Kidney epithelial cell (primary cell): ENCODE measurements at regions not wholly inside any gene's neighbourhood (a gene's known extent, or its start where the extent isn't known, plus 50 kb on each side); places are given as distances from the start of the nearest gene placed in this dataset.

Experiments
- DNase-seq: peaks from one replicate; pipeline ENCODE4 v3.0.0-alpha.2; 2010; ENCODE audit warnings: low read depth
- H3K27me3 ChIP-seq: 2 replicates; pipeline ENCODE4 v1.6.0; 2011; ENCODE audit warnings: low read length; ENCODE audit not compliant: control insufficient read depth, insufficient read depth
- H3K36me3 ChIP-seq: 2 replicates; pipeline ENCODE4 v1.5.1; 2011; ENCODE audit warnings: low read length; ENCODE audit not compliant: control insufficient read depth, insufficient read depth
- H3K4me3 ChIP-seq: 2 replicates; pipeline ENCODE4 v1.5.1; 2011; ENCODE audit warnings: low read depth, mild to moderate bottlenecking, control low read depth, low read length
- TF ChIP-seq, protein P1 (sequence below): IDR thresholded peaks from 2 replicates; pipeline ENCODE4 v1.5.1; 2011; ENCODE audit warnings: mild to moderate bottlenecking, moderate library complexity, low read length, control low read depth, inconsistent platforms; ENCODE audit not compliant: insufficient read depth, poor library complexity, severe bottlenecking

- H3K36me3 ChIP-seq, result no peaks in the 10 kb centered on the region
- H3K4me3 ChIP-seq, result no peak overlapping the region
- no peak for DNase-seq
- TF ChIP-seq, protein P1, sequence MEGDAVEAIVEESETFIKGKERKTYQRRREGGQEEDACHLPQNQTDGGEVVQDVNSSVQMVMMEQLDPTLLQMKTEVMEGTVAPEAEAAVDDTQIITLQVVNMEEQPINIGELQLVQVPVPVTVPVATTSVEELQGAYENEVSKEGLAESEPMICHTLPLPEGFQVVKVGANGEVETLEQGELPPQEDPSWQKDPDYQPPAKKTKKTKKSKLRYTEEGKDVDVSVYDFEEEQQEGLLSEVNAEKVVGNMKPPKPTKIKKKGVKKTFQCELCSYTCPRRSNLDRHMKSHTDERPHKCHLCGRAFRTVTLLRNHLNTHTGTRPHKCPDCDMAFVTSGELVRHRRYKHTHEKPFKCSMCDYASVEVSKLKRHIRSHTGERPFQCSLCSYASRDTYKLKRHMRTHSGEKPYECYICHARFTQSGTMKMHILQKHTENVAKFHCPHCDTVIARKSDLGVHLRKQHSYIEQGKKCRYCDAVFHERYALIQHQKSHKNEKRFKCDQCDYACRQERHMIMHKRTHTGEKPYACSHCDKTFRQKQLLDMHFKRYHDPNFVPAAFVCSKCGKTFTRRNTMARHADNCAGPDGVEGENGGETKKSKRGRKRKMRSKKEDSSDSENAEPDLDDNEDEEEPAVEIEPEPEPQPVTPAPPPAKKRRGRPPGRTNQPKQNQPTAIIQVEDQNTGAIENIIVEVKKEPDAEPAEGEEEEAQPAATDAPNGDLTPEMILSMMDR, result no peak
- no peaks in the 10 kb centered on the region for H3K27me3 ChIP-seq
Measured at GRCh38 chr22:47841156-47841555, 1078.7 kb downstream of the TBC1D22A start.

GRCh38 chr22:47839595-47840227 lies 1077.3 kb downstream of the TBC1D22A start:
- Histone ChIP-seq H3K4me3 (no peak overlapping the region), H3K36me3 (no peaks in the 10 kb centered on the region), H3K27me3 (no peaks in the 10 kb centered on the region)
- TF ChIP-seq, protein P1, result no peak
- DNase-seq, result no peak

- no peaks in the 10 kb centered on the region for H3K36me3 ChIP-seq
- TF ChIP-seq, protein P1, result peak; percentile 12
- DNase-seq, result no peak
- H3K27me3 ChIP-seq, result no peaks in the 10 kb centered on the region
- no peak overlapping the region for H3K4me3 ChIP-seq
Measured at GRCh38 chr22:47837703-47838102, 1075.3 kb downstream of the TBC1D22A start.

DNA sequence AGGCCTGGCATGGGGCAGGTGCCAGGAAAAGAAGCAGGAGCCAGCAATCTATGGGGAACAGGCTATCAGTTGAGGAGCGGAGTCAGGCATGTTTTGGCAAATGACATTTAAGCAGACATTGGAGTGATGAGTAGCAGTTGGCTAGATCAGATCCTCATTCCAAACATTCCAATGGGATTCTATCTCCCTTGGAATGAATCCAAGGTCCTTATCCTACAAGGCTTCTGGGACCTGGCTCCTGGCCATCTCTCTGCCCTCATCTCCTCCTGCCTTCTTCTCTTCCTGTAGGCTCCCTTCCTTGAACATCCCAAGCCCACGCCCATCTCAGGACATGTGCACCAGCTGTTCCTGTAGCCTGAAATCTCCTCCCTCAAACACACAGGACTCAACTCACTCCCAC lies 1074.5 kb downstream of the TBC1D22A start:
- Histone ChIP-seq H3K27me3 (no peaks in the 10 kb centered on the region), H3K36me3 (no peaks in the 10 kb centered on the region), H3K4me3 (no peak overlapping the region)
- TF ChIP-seq, protein P1, result no peak
- DNase-seq, result peak; percentile 44

GRCh38 chr22:47835726-47836125 lies 1073.3 kb downstream of the TBC1D22A start:
- Histone ChIP-seq H3K36me3 (no peaks in the 10 kb centered on the region), H3K27me3 (no peaks in the 10 kb centered on the region), H3K4me3 (no peak overlapping the region)
- peak; percentile 93 for DNase-seq
- TF ChIP-seq, protein P1, result no peak

- H3K27me3 ChIP-seq, result no peaks in the 10 kb centered on the region
- DNase-seq, result no peak
- TF ChIP-seq, protein P1, result no peak
- no peaks in the 10 kb centered on the region for H3K36me3 ChIP-seq
- H3K4me3 ChIP-seq, result no peak overlapping the region
Measured at GRCh38 chr22:47826016-47826415, 1063.6 kb downstream of the TBC1D22A start.
